C4-2B (cell line): ENCODE measurements at regions not wholly inside any gene's neighbourhood (a gene's known extent, or its start where the extent isn't known, plus 50 kb on each side); places are given as distances from the start of the nearest gene placed in this dataset.

Experiments
- H3K27ac ChIP-seq: fragments of 450-650 bp; 2 replicates; pipeline ENCODE4 v1.5.1; 2017
- CTCF ChIP-seq: fragments of 450-650 bp; conservative IDR thresholded peaks from 2 replicates; pipeline ENCODE4 v1.5.1; 2017; ENCODE audit warnings: mild to moderate bottlenecking
- ZFX ChIP-seq: fragments of 450-650 bp; IDR thresholded peaks from 2 replicates; pipeline ENCODE4 v1.6.1; 2017

GRCh38 chr18:1253827-1254226 lies 349.2 kb downstream of the ADCYAP1 start:
- H3K27ac ChIP-seq = no peak overlapping the region
- TF ChIP-seq CTCF (no peak), ZFX (no peak)

GRCh38 chr18:1261054-1261453 lies 356.4 kb downstream of the ADCYAP1 start:
- no peak for TF ChIP-seq ZFX
- no peak for TF ChIP-seq CTCF
- H3K27ac ChIP-seq = no peak overlapping the region

- no peak overlapping the region for H3K27ac ChIP-seq
- TF ChIP-seq CTCF = no peak
- TF ChIP-seq ZFX = no peak
Measured at GRCh38 chr18:1267021-1267420, 362.4 kb downstream of the ADCYAP1 start.

GRCh38 chr18:1270081-1270480 lies 365.4 kb downstream of the ADCYAP1 start:
- no peak for TF ChIP-seq CTCF
- TF ChIP-seq ZFX = no peak

GRCh38 chr18:1273469-1273868 lies 368.8 kb downstream of the ADCYAP1 start:
- no peak overlapping the region for H3K27ac ChIP-seq
- TF ChIP-seq CTCF (no peak), ZFX (no peak)

More at GRCh38 chr18:1270081-1270480, 365.4 kb downstream of the ADCYAP1 start:
- no peak overlapping the region for H3K27ac ChIP-seq

- no peak overlapping the region for H3K27ac ChIP-seq
- TF ChIP-seq CTCF = no peak
- TF ChIP-seq ZFX = no peak
Measured at GRCh38 chr18:1292167-1292566, 387.5 kb downstream of the ADCYAP1 start.

GRCh38 chr18:1294229-1294628 lies 389.6 kb downstream of the ADCYAP1 start:
- no peak overlapping the region for H3K27ac ChIP-seq
- TF ChIP-seq ZFX (no peak), CTCF (no peak)
